OCI-LY3 (cell line): ENCODE measurements at regions not wholly inside any gene's neighbourhood (a gene's known extent, or its start where the extent isn't known, plus 50 kb on each side); places are given as distances from the start of the nearest gene placed in this dataset.

Source experiments
- EZH2phosphoT487 ChIP-seq: fragments of 200-600 bp; shearing (Covaris generic); IDR thresholded peaks from 2 replicates; pipeline ENCODE4 v1.6.1; 2018; ENCODE audit warnings: antibody characterized with exemption, mixed run types, low read depth
- TF ChIP-seq, protein P1 (sequence below): fragments of 200-600, 300-600 bp; sonication (generic); IDR thresholded peaks from 2 replicates; pipeline ENCODE4 v1.5.1; 2014; ENCODE audit warnings: antibody characterized with exemption, low read length, low read depth

DNA sequence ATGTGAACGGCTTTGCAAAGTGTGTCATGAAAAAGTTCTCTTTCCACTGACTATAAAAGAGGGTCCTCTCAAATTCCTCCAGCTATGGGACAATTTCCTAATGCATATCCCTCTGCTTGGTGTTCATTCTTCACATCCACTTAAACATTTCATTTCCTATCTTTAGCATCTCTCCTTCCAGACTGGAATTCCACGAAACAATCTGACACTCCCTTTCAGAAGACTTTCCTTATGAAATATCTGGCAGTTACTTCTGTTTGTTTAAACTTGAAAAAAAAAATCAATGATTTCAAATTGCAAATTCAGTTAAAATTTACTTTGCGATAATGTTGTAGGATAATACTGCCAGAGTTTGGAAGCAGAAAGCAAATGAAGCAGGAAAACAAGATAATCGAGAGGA is 105.8 kb upstream of the SELENOK start:
- no peak for TF ChIP-seq EZH2phosphoT487
- TF ChIP-seq, protein P1, sequence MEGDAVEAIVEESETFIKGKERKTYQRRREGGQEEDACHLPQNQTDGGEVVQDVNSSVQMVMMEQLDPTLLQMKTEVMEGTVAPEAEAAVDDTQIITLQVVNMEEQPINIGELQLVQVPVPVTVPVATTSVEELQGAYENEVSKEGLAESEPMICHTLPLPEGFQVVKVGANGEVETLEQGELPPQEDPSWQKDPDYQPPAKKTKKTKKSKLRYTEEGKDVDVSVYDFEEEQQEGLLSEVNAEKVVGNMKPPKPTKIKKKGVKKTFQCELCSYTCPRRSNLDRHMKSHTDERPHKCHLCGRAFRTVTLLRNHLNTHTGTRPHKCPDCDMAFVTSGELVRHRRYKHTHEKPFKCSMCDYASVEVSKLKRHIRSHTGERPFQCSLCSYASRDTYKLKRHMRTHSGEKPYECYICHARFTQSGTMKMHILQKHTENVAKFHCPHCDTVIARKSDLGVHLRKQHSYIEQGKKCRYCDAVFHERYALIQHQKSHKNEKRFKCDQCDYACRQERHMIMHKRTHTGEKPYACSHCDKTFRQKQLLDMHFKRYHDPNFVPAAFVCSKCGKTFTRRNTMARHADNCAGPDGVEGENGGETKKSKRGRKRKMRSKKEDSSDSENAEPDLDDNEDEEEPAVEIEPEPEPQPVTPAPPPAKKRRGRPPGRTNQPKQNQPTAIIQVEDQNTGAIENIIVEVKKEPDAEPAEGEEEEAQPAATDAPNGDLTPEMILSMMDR, result no peak
